ENCODE measurements at regions not wholly inside any gene's neighbourhood (a gene's known extent, or its start where the extent isn't known, plus 50 kb on each side); places are given as distances from the start of the nearest gene placed in this dataset.

GRCh38 chr20:52035498-52035897, 156.1 kb downstream of the ZFP64 start:
- TF ChIP-seq, protein P1, sequence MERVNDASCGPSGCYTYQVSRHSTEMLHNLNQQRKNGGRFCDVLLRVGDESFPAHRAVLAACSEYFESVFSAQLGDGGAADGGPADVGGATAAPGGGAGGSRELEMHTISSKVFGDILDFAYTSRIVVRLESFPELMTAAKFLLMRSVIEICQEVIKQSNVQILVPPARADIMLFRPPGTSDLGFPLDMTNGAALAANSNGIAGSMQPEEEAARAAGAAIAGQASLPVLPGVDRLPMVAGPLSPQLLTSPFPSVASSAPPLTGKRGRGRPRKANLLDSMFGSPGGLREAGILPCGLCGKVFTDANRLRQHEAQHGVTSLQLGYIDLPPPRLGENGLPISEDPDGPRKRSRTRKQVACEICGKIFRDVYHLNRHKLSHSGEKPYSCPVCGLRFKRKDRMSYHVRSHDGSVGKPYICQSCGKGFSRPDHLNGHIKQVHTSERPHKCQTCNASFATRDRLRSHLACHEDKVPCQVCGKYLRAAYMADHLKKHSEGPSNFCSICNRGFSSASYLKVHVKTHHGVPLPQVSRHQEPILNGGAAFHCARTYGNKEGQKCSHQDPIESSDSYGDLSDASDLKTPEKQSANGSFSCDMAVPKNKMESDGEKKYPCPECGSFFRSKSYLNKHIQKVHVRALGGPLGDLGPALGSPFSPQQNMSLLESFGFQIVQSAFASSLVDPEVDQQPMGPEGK (CRISPR knock-in tag; IDR thresholded peaks at IDR 0.05; ENCODE audit: borderline replicate concordance) = no peak
- no peak for TF ChIP-seq ZC3H10 (CRISPR knock-in tag; IDR thresholded peaks at IDR 0.05)
- no peak for TF ChIP-seq ZFP3 (CRISPR knock-in tag; IDR thresholded peaks at IDR 0.05)
- TF ChIP-seq, protein P2, sequence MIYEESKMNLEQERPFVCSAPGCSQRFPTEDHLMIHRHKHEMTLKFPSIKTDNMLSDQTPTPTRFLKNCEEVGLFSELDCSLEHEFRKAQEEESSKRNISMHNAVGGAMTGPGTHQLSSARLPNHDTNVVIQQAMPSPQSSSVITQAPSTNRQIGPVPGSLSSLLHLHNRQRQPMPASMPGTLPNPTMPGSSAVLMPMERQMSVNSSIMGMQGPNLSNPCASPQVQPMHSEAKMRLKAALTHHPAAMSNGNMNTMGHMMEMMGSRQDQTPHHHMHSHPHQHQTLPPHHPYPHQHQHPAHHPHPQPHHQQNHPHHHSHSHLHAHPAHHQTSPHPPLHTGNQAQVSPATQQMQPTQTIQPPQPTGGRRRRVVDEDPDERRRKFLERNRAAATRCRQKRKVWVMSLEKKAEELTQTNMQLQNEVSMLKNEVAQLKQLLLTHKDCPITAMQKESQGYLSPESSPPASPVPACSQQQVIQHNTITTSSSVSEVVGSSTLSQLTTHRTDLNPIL (CRISPR knock-in tag; IDR thresholded peaks at IDR 0.05; ENCODE audit: low read depth) = no peak
- TF ChIP-seq GLIS3 (CRISPR knock-in tag; IDR thresholded peaks at IDR 0.05) = no peak
- no peak for TF ChIP-seq ZFP30 (CRISPR knock-in tag; IDR thresholded peaks at IDR 0.05)
- TF ChIP-seq ZNF8 (CRISPR knock-in tag; IDR thresholded peaks at IDR 0.05) = no peak
- no peak for TF ChIP-seq SNAI2 (CRISPR knock-in tag; IDR thresholded peaks at IDR 0.05)
- no peak for TF ChIP-seq BACH2 (CRISPR knock-in tag; IDR thresholded peaks at IDR 0.05; ENCODE audit: borderline replicate concordance)
- no peak for TF ChIP-seq CSRNP3 (CRISPR knock-in tag; IDR thresholded peaks at IDR 0.05)
- TF ChIP-seq PPARA (CRISPR knock-in tag; IDR thresholded peaks at IDR 0.05; ENCODE audit: borderline replicate concordance) = no peak
- no peak for TF ChIP-seq ARNTL (CRISPR knock-in tag; IDR thresholded peaks at IDR 0.05; ENCODE audit: borderline replicate concordance, low read depth)

Data from SK-N-SH treated with all-trans-retinoic acid at 6 μM for 48 hours (cell line).